CD4-positive, alpha-beta T cell (primary cell): ENCODE measurements at regions not wholly inside any gene's neighbourhood (a gene's known extent, or its start where the extent isn't known, plus 50 kb on each side); places are given as distances from the start of the nearest gene placed in this dataset.

Source experiments
- ATAC-seq: fragments of 200-7000 bp; cut with Tn5 transposase; one replicate; pipeline ENCODE4 v1.10.0; 2022; ENCODE audit warnings: mild to moderate bottlenecking; ENCODE audit not compliant: poor library complexity
- CTCF ChIA-PET: fragments of 350-600 bp; sonication (Branson Sonifier 250); formaldehyde crosslinking; loops from one replicate; lab custom pipeline; 2021; ENCODE audit warnings: antibody characterized with exemption, inconsistent platforms; lab: Charles Lee
- POLR2A ChIA-PET: fragments of 350-600 bp; sonication (Branson Sonifier 250); formaldehyde crosslinking; loops from one replicate; lab custom pipeline; 2021; ENCODE audit warnings: antibody characterized with exemption, inconsistent platforms; lab: Charles Lee
- DNase-seq, 14 experiments: peaks; one replicate each; pipeline ENCODE4 v3.0.0-alpha.2; 2013 to 2020; ENCODE audit warnings: mixed read lengths in 2 of 14
- H3K27ac ChIP-seq, 2 donors: one replicate each; pipeline versions ENCODE4 v1.5.1 to v1.7.0; 2013; ENCODE audit warnings: low read length in 2 of 2, low read depth in 1 of 2, mild to moderate bottlenecking in 1 of 2
- H3K27me3 ChIP-seq, 2 experiments: 1 replicate in 1 of 2; 2 replicates in 1 of 2; pipeline versions ENCODE4 v1.6.1 to v1.7.0; 2013; ENCODE audit warnings: low read length in 2 of 2, control low read depth in 1 of 2, mild to moderate bottlenecking in 1 of 2, moderate library complexity in 1 of 2; ENCODE audit not compliant: insufficient read depth in 2 of 2, control insufficient read depth in 1 of 2
- H3K36me3 ChIP-seq: one replicate; pipeline ENCODE4 v1.6.1; 2013; ENCODE audit warnings: low read length, control low read depth; ENCODE audit not compliant: insufficient read depth
- H3K4me1 ChIP-seq: one replicate; pipeline ENCODE4 v1.6.1; 2013; ENCODE audit warnings: low read length, control low read depth; ENCODE audit not compliant: insufficient read depth
- H3K4me3 ChIP-seq: one replicate; pipeline ENCODE4 v1.5.1; 2013; ENCODE audit warnings: mild to moderate bottlenecking, low read length, moderate library complexity
- H3K9me3 ChIP-seq, 2 experiments: 1 replicate in 1 of 2; 2 replicates in 1 of 2; pipeline versions ENCODE4 v1.6.1 to v1.7.0; 2013; ENCODE audit warnings: low read length in 2 of 2, mild to moderate bottlenecking in 2 of 2, control low read depth in 1 of 2, moderate library complexity in 1 of 2; ENCODE audit not compliant: control insufficient read depth in 1 of 2, insufficient read depth in 1 of 2
- H3K27ac Mint-ChIP-seq: one replicate; pipeline ENCODE4 v1.8.0; 2020; ENCODE audit warnings: mixed read lengths
- H3K27me3 Mint-ChIP-seq: one replicate; pipeline ENCODE4 v1.8.0; 2021; ENCODE audit warnings: mixed read lengths
- H3K36me3 Mint-ChIP-seq: one replicate; pipeline ENCODE4 v1.8.0; 2021; ENCODE audit warnings: low read depth, mixed read lengths
- H3K4me1 Mint-ChIP-seq: one replicate; pipeline ENCODE4 v1.8.0; 2021; ENCODE audit warnings: low read depth, mixed read lengths
- H3K4me3 Mint-ChIP-seq: one replicate; pipeline ENCODE4 v1.8.0; 2020; ENCODE audit warnings: mild to moderate bottlenecking, mixed read lengths
- H3K9me3 Mint-ChIP-seq: one replicate; pipeline ENCODE4 v1.8.0; 2020; ENCODE audit warnings: mixed read lengths
- CTCF ChIP-seq: fragments of 200-600 bp; IDR thresholded peaks from one replicate; pipeline ENCODE4 v1.8.0; 2022; ENCODE audit warnings: antibody characterized with exemption, mild to moderate bottlenecking
- intact Hi-C, 2 experiments: fragments of 100-400 bp; cut with DNase I in 1 of 2; cut with micrococcal nuclease in 1 of 2; formaldehyde crosslinking; loops; one replicate each; pipeline versions ENCODE4 v1.15.1 to v1.9.0; 2023 to 2025; cut with DNase I, micrococcal nuclease

DNA sequence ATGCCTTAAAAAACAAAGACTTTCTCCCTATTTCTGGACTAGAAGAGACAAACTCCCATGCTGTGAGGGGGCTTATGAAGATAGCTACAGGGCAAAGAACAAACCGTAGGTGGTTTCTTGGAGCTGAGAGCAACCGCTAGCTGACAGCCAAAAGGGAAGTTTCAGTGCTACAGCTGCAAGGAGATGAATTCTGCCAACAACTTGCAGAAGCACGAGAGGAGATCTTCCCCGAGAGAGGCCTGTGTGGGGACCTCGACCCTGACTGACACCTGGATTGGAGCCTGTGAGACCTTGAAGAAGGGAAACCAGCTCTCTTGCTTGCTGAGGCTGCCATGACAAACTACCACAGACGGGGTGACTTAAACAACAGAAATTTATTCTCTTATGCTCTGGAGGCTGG is 183.8 kb upstream of the VCX3A start:
- ChIA-PET CTCF (no interaction called here), POLR2A (no interaction called here)
- Mint-ChIP-seq H3K27me3 (no peaks in the 10 kb centered on the region), H3K27ac (no peak overlapping the region), H3K4me1 (no peaks in the 10 kb centered on the region), H3K9me3 (no peaks in the 10 kb centered on the region), H3K4me3 (no peak overlapping the region), H3K36me3 (no peaks in the 10 kb centered on the region)
- H3K4me1 ChIP-seq: no peaks in the 10 kb centered on the region
- no peak for ATAC-seq
- H3K36me3 ChIP-seq: no peaks in the 10 kb centered on the region
- TF ChIP-seq CTCF: no peak
- H3K27me3 ChIP-seq: no peaks in the 10 kb centered on the region
- intact Hi-C loops: no loop called here
- no peak overlapping the region for H3K4me3 ChIP-seq
- no peak for DNase-seq
- no peak overlapping the region for H3K27ac ChIP-seq
- H3K9me3 ChIP-seq: no peaks in the 10 kb centered on the region

DNA sequence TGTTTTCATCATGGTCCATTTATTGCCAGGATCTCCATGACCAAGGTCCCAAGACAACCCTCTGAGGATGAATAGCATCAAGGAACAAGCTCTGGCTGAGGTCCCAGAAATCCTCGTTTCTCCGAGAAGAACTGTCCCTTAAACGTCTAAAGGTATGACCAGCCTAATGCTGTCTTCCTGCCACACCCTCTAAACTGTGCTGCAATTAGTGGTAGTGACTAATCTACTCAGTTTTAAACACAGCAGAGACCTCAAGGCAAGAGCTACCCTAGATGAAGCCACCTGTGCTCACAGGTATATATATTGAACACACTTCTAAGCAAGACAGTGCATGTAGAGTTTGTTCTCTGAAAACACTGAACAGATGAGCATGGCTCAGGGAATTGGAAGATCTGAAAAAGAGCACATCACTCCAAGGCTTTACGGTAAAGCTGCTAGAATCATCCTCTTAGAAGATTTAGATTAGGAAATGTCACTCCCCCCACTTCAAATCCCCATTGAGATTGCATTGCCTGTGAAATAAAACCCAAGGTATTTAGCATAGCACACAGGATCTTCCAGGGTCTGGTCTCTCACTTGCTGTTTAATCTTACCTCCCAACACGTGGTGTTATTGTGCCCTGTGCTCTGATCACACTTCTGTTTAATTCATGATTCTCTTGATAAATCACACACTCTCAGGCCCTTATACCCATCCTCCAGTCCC is 173.9 kb upstream of the VCX3A start:
- no peaks in the 10 kb centered on the region for H3K27me3 Mint-ChIP-seq
- no peak overlapping the region for H3K4me3 Mint-ChIP-seq
- intact Hi-C loops: no loop called here
- DNase-seq (no peak), ATAC-seq (no peak)
- no peak for TF ChIP-seq CTCF
- no peaks in the 10 kb centered on the region for H3K36me3 ChIP-seq
- H3K27me3 ChIP-seq: no peaks in the 10 kb centered on the region
- H3K4me1 ChIP-seq: no peaks in the 10 kb centered on the region
- no peak overlapping the region for H3K27ac ChIP-seq
- H3K9me3 Mint-ChIP-seq: no peaks in the 10 kb centered on the region
- H3K36me3 Mint-ChIP-seq: no peaks in the 10 kb centered on the region
- no peaks in the 10 kb centered on the region for H3K4me1 Mint-ChIP-seq
- CTCF ChIA-PET: no interaction called here
- no peaks in the 10 kb centered on the region for H3K9me3 ChIP-seq
- no peak overlapping the region for H3K4me3 ChIP-seq
- no peak overlapping the region for H3K27ac Mint-ChIP-seq
- POLR2A ChIA-PET: no interaction called here

- H3K4me3 Mint-ChIP-seq: no peak overlapping the region
- DNase-seq: no peak
- H3K4me3 ChIP-seq: no peak overlapping the region
Measured at GRCh38 chrX:6708041-6708440, 173.1 kb upstream of the VCX3A start.

More at GRCh38 chrX:6708041-6708440, 173.1 kb upstream of the VCX3A start:
- no peaks in the 10 kb centered on the region for H3K27me3 Mint-ChIP-seq
- Histone ChIP-seq H3K27ac (no peak overlapping the region), H3K9me3 (no peaks in the 10 kb centered on the region), H3K4me1 (no peaks in the 10 kb centered on the region), H3K27me3 (no peaks in the 10 kb centered on the region), H3K36me3 (no peaks in the 10 kb centered on the region)
- no peak overlapping the region for H3K27ac Mint-ChIP-seq
- ChIA-PET POLR2A (no interaction called here), CTCF (no interaction called here)
- no peak for ATAC-seq
- H3K36me3 Mint-ChIP-seq: no peaks in the 10 kb centered on the region
- H3K4me1 Mint-ChIP-seq: no peaks in the 10 kb centered on the region
- TF ChIP-seq CTCF: no peak
- H3K9me3 Mint-ChIP-seq: no peaks in the 10 kb centered on the region
- intact Hi-C loops: no loop called here
